Ascending aorta (tissue), 2 donors: ENCODE measurements at regions not wholly inside any gene's neighbourhood (a gene's known extent, or its start where the extent isn't known, plus 50 kb on each side); places are given as distances from the start of the nearest gene placed in this dataset.
A peak's percentile ranks its signal among the peaks of the same experiment; 100 is the strongest.

ENCODE experiments used
- DNase-seq, 2 donors: peaks; one replicate each; pipeline ENCODE4 v3.0.0-alpha.2; 2019; ENCODE audit warnings: low spot score in 2 of 2
- H3K27ac ChIP-seq, 2 donors: fragments of 200-600 bp; sonication (generic); one replicate each; pipeline ENCODE4 v1.5.1; 2016 to 2017; ENCODE audit warnings: mild to moderate bottlenecking in 1 of 2
- H3K27me3 ChIP-seq: fragments of 200-600 bp; sonication (generic); one replicate; pipeline ENCODE4 v1.5.1; 2017
- H3K36me3 ChIP-seq, 2 donors: fragments of 200-600 bp; sonication (generic); one replicate each; pipeline ENCODE4 v1.5.1; 2016
- H3K4me1 ChIP-seq, 2 donors: fragments of 200-600 bp; sonication (generic); one replicate each; pipeline ENCODE4 v1.5.1; 2016 to 2017; ENCODE audit warnings: mild to moderate bottlenecking in 1 of 2
- H3K4me3 ChIP-seq, 2 donors: fragments of 200-600 bp; sonication (generic); one replicate each; pipeline ENCODE4 v1.5.1; 2016 to 2017; ENCODE audit warnings: mild to moderate bottlenecking in 1 of 2
- H3K9me3 ChIP-seq, 2 donors: fragments of 200-600 bp; sonication (generic); one replicate each; pipeline ENCODE4 v1.5.1; 2016
- CTCF ChIP-seq, 3 experiments: fragments of 200-600 bp in 2 of 3; fragments of 450-650 bp in 1 of 3; sonication (generic) in 2 of 3; IDR thresholded peaks; one replicate each; pipeline ENCODE4 v1.5.1; 2016 to 2019; ENCODE audit warnings: antibody characterized with exemption in 3 of 3, mild to moderate bottlenecking in 1 of 3, moderate library complexity in 1 of 3
- intact Hi-C: fragments of 100-400 bp; cut with DNase I; formaldehyde crosslinking; loops from one replicate; pipeline ENCODE4 v1.15.1; 2023

GRCh38 chr22:44588348-44588747 lies 90.3 kb upstream of the RTL6 start:
- Histone ChIP-seq H3K27me3 (no peaks in the 10 kb centered on the region), H3K9me3 (no peaks in the 10 kb centered on the region), H3K27ac (no peak overlapping the region), H3K4me3 (no peak overlapping the region), H3K4me1 (no peaks in the 10 kb centered on the region), H3K36me3 (no peaks in the 10 kb centered on the region)
- intact Hi-C loops, result no loop called here
- no peak for TF ChIP-seq CTCF (IDR thresholded peaks at IDR 0.05)
- DNase-seq, result no peak

- no peak for TF ChIP-seq CTCF (IDR thresholded peaks at IDR 0.05)
- Histone ChIP-seq H3K4me1 (no peaks in the 10 kb centered on the region), H3K36me3 (no peaks in the 10 kb centered on the region), H3K27me3 (no peaks in the 10 kb centered on the region), H3K9me3 (no peaks in the 10 kb centered on the region), H3K27ac (no peak overlapping the region), H3K4me3 (no peak overlapping the region)
- intact Hi-C loops, result no loop called here
- no peak for DNase-seq
Measured at GRCh38 chr22:44587737-44588310, 89.8 kb upstream of the RTL6 start.

- H3K4me3 ChIP-seq, result no peak overlapping the region
- no peak for TF ChIP-seq CTCF (IDR thresholded peaks at IDR 0.05)
- intact Hi-C loops, result no loop called here
- no peaks in the 10 kb centered on the region for H3K9me3 ChIP-seq
- no peaks in the 10 kb centered on the region for H3K27me3 ChIP-seq
- H3K4me1 ChIP-seq, result no peaks in the 10 kb centered on the region
- DNase-seq, result no peak
- no peak overlapping the region for H3K27ac ChIP-seq
- H3K36me3 ChIP-seq, result no peaks in the 10 kb centered on the region
Measured at GRCh38 chr22:44586999-44587736, 89.1 kb upstream of the RTL6 start.

- H3K4me3 ChIP-seq, result no peak overlapping the region
- TF ChIP-seq CTCF (IDR thresholded peaks at IDR 0.05), result no peak
- H3K27me3 ChIP-seq, result no peaks in the 10 kb centered on the region
- H3K36me3 ChIP-seq, result no peaks in the 10 kb centered on the region
- H3K9me3 ChIP-seq, result no peaks in the 10 kb centered on the region
- no peak overlapping the region for H3K27ac ChIP-seq
- no peak for DNase-seq
- no peaks in the 10 kb centered on the region for H3K4me1 ChIP-seq
- intact Hi-C loops, result no loop called here
Measured at GRCh38 chr22:44586351-44586990, 88.4 kb upstream of the RTL6 start.

GRCh38 chr22:44585559-44586350 lies 87.7 kb upstream of the RTL6 start:
- TF ChIP-seq CTCF (IDR thresholded peaks at IDR 0.05), result no peak
- Histone ChIP-seq H3K27ac (no peak overlapping the region), H3K27me3 (no peaks in the 10 kb centered on the region), H3K9me3 (no peaks in the 10 kb centered on the region), H3K36me3 (no peaks in the 10 kb centered on the region), H3K4me1 (no peaks in the 10 kb centered on the region), H3K4me3 (no peak overlapping the region)
- peak in 1 of 2 donors; percentile 41 for DNase-seq
- intact Hi-C loops, result no loop called here
